ENCODE measurements at regions not wholly inside any gene's neighbourhood (a gene's known extent, or its start where the extent isn't known, plus 50 kb on each side); places are given as distances from the start of the nearest gene placed in this dataset.

DNA sequence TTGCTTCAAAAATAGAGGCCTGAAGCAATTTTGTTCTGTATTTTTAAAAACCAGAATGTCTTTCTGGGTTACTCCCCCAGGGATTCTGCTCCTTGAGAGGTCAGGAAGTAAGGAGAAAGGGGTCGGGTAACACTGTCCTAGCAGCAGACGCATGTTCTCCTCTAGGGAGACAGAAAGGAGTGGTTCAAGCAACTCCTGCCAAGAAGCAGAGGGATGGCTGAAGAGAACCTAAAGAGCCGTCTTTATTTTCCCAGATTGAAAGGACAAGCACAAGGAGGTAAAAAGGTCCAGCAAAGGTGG lies 58.0 kb upstream of the SLC4A11 start:
- TF ChIP-seq CTCF (IDR thresholded peaks at IDR 0.05; ENCODE audit: control insufficient read depth, extremely low read depth, insufficient read depth) = no peak
- no peak for DNase-seq (ENCODE audit: low read depth)
- no peak overlapping the region for H3K4me3 ChIP-seq (ENCODE audit: low read depth, low read length)

- TF ChIP-seq CTCF (IDR thresholded peaks at IDR 0.05; ENCODE audit: control insufficient read depth, extremely low read depth, insufficient read depth) = no peak
- no peak overlapping the region for H3K4me3 ChIP-seq (ENCODE audit: low read depth, low read length)
Observed at GRCh38 chr20:3296261-3297078, 57.5 kb upstream of the SLC4A11 start.

More at GRCh38 chr20:3296261-3297078, 57.5 kb upstream of the SLC4A11 start:
- no peak for DNase-seq (ENCODE audit: low read depth)

Data from LNCaP clone FGC (cell line).